Endothelial cell of umbilical vein (primary cell): ENCODE measurements at regions not wholly inside any gene's neighbourhood (a gene's known extent, or its start where the extent isn't known, plus 50 kb on each side); places are given as distances from the start of the nearest gene placed in this dataset.

Source experiments
- BruUV-seq: library from RNA; stranded (reverse); fragments of 400-500 nt; replicated peaks from 2 replicates; lab custom pipeline; 2021; lab: Mats Ljungman, UMichigan
- CTCF ChIA-PET: fragments of 300-600, 350-600 bp; sonication (Branson Sonifier 250); formaldehyde crosslinking; loops from one replicate; lab custom pipeline; 2021; ENCODE audit warnings: antibody characterized with exemption, inconsistent platforms; lab: Charles Lee
- POLR2A ChIA-PET: fragments of 300-600, 350-600 bp; sonication (Branson Sonifier 250); formaldehyde crosslinking; loops from one replicate; lab custom pipeline; 2021; ENCODE audit warnings: antibody characterized with exemption, inconsistent platforms; lab: Charles Lee
- DNase-seq: peaks from one replicate; pipeline ENCODE4 v3.0.0-alpha.2; 2011; ENCODE audit warnings: low read depth, low spot score
- FAIRE-seq: peaks from 2 replicates; lab custom pipeline; 2011; peaks lifted over from hg19 to GRCh38; lab: Jason Lieb, UNC
- H2AFZ ChIP-seq: 2 replicates; pipeline ENCODE4 v1.6.0; 2012; ENCODE audit warnings: low read depth, low read length, control low read depth, inconsistent platforms
- H3K27ac ChIP-seq: 2 replicates; pipeline ENCODE4 v1.5.1; 2011; ENCODE audit warnings: low read depth, mild to moderate bottlenecking, control low read depth, low read length, moderate library complexity; ENCODE audit not compliant: insufficient read depth
- H3K27me3 ChIP-seq, 2 experiments: 2 replicates each; pipeline versions ENCODE4 v1.6.0 to v1.6.1; 2011; ENCODE audit warnings: low read length in 2 of 2, mixed read lengths in 1 of 2; ENCODE audit not compliant: control insufficient read depth in 2 of 2, insufficient read depth in 2 of 2
- H3K36me3 ChIP-seq, 2 experiments: 2 replicates in 1 of 2; 3 replicates in 1 of 2; pipeline ENCODE4 v1.5.1; 2011; ENCODE audit warnings: low read length in 2 of 2, mild to moderate bottlenecking in 1 of 2, moderate library complexity in 1 of 2; ENCODE audit not compliant: control insufficient read depth in 2 of 2, insufficient read depth in 2 of 2; ENCODE audit errors: extremely low read depth in 1 of 2
- H3K4me1 ChIP-seq: 3 replicates; pipeline ENCODE4 v1.5.1; 2011; ENCODE audit warnings: mild to moderate bottlenecking, low read length; ENCODE audit not compliant: control insufficient read depth, insufficient read depth; ENCODE audit errors: extremely low read depth
- H3K4me2 ChIP-seq: 2 replicates; pipeline ENCODE4 v1.6.1; 2011; ENCODE audit warnings: low read length, control low read depth, mixed read lengths; ENCODE audit not compliant: insufficient read depth
- H3K4me3 ChIP-seq, 3 experiments: fragments of 200-600 bp in 1 of 3; sonication (generic), shearing (Covaris generic) in 1 of 3; replicated peaks in 1 of 3; 2 replicates each; pipeline ENCODE4 v1.5.1; 2011 to 2016; ENCODE audit warnings: control low read depth in 3 of 3, low read length in 3 of 3, mild to moderate bottlenecking in 2 of 3, inconsistent platforms in 1 of 3, low read depth in 1 of 3, moderate library complexity in 1 of 3; ENCODE audit not compliant: insufficient read depth in 1 of 3
- H3K79me2 ChIP-seq: 2 replicates; pipeline ENCODE4 v1.6.0; 2012; ENCODE audit warnings: low read length, inconsistent platforms; ENCODE audit not compliant: control insufficient read depth, insufficient read depth
- H3K9ac ChIP-seq: replicated peaks from 2 replicates; pipeline ENCODE3; 2011; ENCODE audit warnings: low read length, control low read depth; ENCODE audit not compliant: insufficient read depth; ENCODE audit errors: extremely low read depth
- H3K9me1 ChIP-seq: replicated peaks from 3 replicates; pipeline ENCODE4 v1.6.0; 2011; ENCODE audit warnings: mild to moderate bottlenecking, low read length; ENCODE audit not compliant: control insufficient read depth, insufficient read depth; ENCODE audit errors: extremely low read depth
- H3K9me3 ChIP-seq: replicated peaks from 2 replicates; pipeline ENCODE4 v1.5.1; 2012; ENCODE audit warnings: low read length, inconsistent platforms; ENCODE audit not compliant: control insufficient read depth, insufficient read depth
- H4K20me1 ChIP-seq: replicated peaks from 2 replicates; pipeline ENCODE3; 2011; ENCODE audit warnings: mild to moderate bottlenecking, low read length; ENCODE audit not compliant: control insufficient read depth, insufficient read depth; ENCODE audit errors: extremely low read depth
- CTCF ChIP-seq, 2 donors: IDR thresholded peaks; 1 replicate in 1 of 2; 2 replicates in 1 of 2; pipeline ENCODE4 v1.5.1; 2011; ENCODE audit warnings: low read length in 2 of 2, mild to moderate bottlenecking in 2 of 2, moderate library complexity in 2 of 2, control low read depth in 1 of 2, inconsistent platforms in 1 of 2, low read depth in 1 of 2; ENCODE audit not compliant: insufficient read depth in 1 of 2; ENCODE audit errors: extremely low read depth in 1 of 2
- EZH2 ChIP-seq: IDR thresholded peaks from 2 replicates; pipeline ENCODE4 v1.6.1; 2012; ENCODE audit warnings: borderline replicate concordance, low read depth, mild to moderate bottlenecking, moderate library complexity, low read length, inconsistent platforms; ENCODE audit not compliant: severe bottlenecking
- FOS ChIP-seq: IDR thresholded peaks from 2 replicates; pipeline ENCODE4 v1.6.1; 2011; ENCODE audit warnings: mild to moderate bottlenecking, low read length, moderate library complexity, borderline replicate concordance; ENCODE audit not compliant: insufficient read depth
- GATA2 ChIP-seq: IDR thresholded peaks from 2 replicates; pipeline ENCODE4 v1.7.0; 2011; ENCODE audit warnings: low read depth, mild to moderate bottlenecking, moderate library complexity, mixed read lengths, low read length; ENCODE audit not compliant: insufficient read length, insufficient read depth
- JUN ChIP-seq: IDR thresholded peaks from 2 replicates; pipeline ENCODE4 v1.6.1; 2011; ENCODE audit warnings: borderline replicate concordance, low read depth; ENCODE audit not compliant: insufficient read length, insufficient read depth
- MAX ChIP-seq: IDR thresholded peaks from 2 replicates; pipeline ENCODE4 v1.6.1; 2011; ENCODE audit not compliant: insufficient read depth, insufficient read length
- MYC ChIP-seq: IDR thresholded peaks from one replicate; pipeline ENCODE4 v1.6.1; 2011; ENCODE audit warnings: mild to moderate bottlenecking, low read depth, low read length
- POLR2A ChIP-seq: IDR thresholded peaks from 2 replicates; pipeline ENCODE4 v1.6.1; 2012; ENCODE audit warnings: low read depth, mild to moderate bottlenecking, control low read depth, low read length
- POLR2AphosphoS5 ChIP-seq: IDR thresholded peaks from 2 replicates; pipeline ENCODE4 v1.6.1; 2012; ENCODE audit warnings: low read depth, mild to moderate bottlenecking, control low read depth, low read length, moderate library complexity; ENCODE audit not compliant: insufficient read depth
- dilution Hi-C: fragments of 300-500 bp; cut with MboI; formaldehyde crosslinking; loops from one replicate; pipeline ENCODE4 v1.15.0; 2019; ENCODE audit warnings: low sequenced_read_pairs; ENCODE audit not compliant: extremely low pct_ligation_motif_present
- intact Hi-C: fragments of 100-400 bp; cut with micrococcal nuclease; formaldehyde crosslinking; loops from one replicate; pipeline ENCODE4 v1.10.0; 2022

GRCh38 chr3:167106456-167106855 lies 273.6 kb downstream of the ZBBX start:
- H3K9me3 ChIP-seq = no peaks in the 10 kb centered on the region
- H3K4me1 ChIP-seq = no peaks in the 10 kb centered on the region
- no peak overlapping the region for H3K4me3 ChIP-seq
- H3K27me3 ChIP-seq = no peaks in the 10 kb centered on the region
- ChIA-PET CTCF (no interaction called here), POLR2A (no interaction called here)
- intact Hi-C loops = no loop called here
- no peak for TF ChIP-seq JUN
- TF ChIP-seq POLR2AphosphoS5 = no peak
- TF ChIP-seq GATA2 = no peak
- TF ChIP-seq FOS = no peak
- TF ChIP-seq POLR2A = no peak
- TF ChIP-seq MYC = no peak
- no peak for TF ChIP-seq MAX
- no peak for TF ChIP-seq CTCF (IDR thresholded peaks at IDR 0.05; ENCODE audit: extremely low read depth in 1 of 2, insufficient read depth in 1 of 2, low read depth in 1 of 2, low read length in 2 of 2)
- no peak for TF ChIP-seq EZH2
- no peak overlapping the region for H2AFZ ChIP-seq
- dilution Hi-C loops = no loop called here
- no peaks in the 10 kb centered on the region for H4K20me1 ChIP-seq
- H3K79me2 ChIP-seq = no peaks in the 10 kb centered on the region
- no peak for FAIRE-seq
- H3K4me2 ChIP-seq = no peak overlapping the region
- DNase-seq = no peak
- H3K27ac ChIP-seq = no peak overlapping the region
- no TSS peak for BruUV-seq
- H3K9ac ChIP-seq = no peak overlapping the region
- no peaks in the 10 kb centered on the region for H3K9me1 ChIP-seq
- no peaks in the 10 kb centered on the region for H3K36me3 ChIP-seq
